Tibial nerve (tissue), 4 donors: ENCODE measurements at regions not wholly inside any gene's neighbourhood (a gene's known extent, or its start where the extent isn't known, plus 50 kb on each side); places are given as distances from the start of the nearest gene placed in this dataset.

Experiments
- CTCF ChIP-seq, 5 experiments: fragments of 200-600 bp in 3 of 5; fragments of 450-650 bp in 2 of 5; sonication (generic) in 3 of 5; IDR thresholded peaks; one replicate each; pipeline ENCODE4 v1.5.1; 2016 to 2019; ENCODE audit warnings: antibody characterized with exemption in 5 of 5, mild to moderate bottlenecking in 3 of 5, moderate library complexity in 2 of 5
- EP300 ChIP-seq, 2 donors: sonication (generic); formaldehyde crosslinking; IDR thresholded peaks; one replicate each; pipeline ENCODE4 v1.6.1; 2017; ENCODE audit warnings: antibody characterized with exemption in 2 of 2, mild to moderate bottlenecking in 1 of 2

- TF ChIP-seq CTCF (IDR thresholded peaks at IDR 0.05) (no peak), EP300 (IDR thresholded peaks at IDR 0.05) (no peak)
These were observed 332.9 kb downstream of the CSNK1G3 start for GRCh38 chr5:123844873-123845272.
